GM12878 (cell line): ENCODE measurements at regions not wholly inside any gene's neighbourhood (a gene's known extent, or its start where the extent isn't known, plus 50 kb on each side); places are given as distances from the start of the nearest gene placed in this dataset.
"Not testable (repeated sequence)": the region's sequence is repeated elsewhere in the genome, so short reads cannot be mapped to it uniquely, and the experiment has no call there.

ENCODE experiments used
- ATAC-seq: fragments of 200-7000 bp; cut with Tn5 transposase; 3 replicates; pipeline ENCODE4 v1.9.1; 2020; ENCODE audit warnings: mild to moderate bottlenecking, moderate library complexity
- BruUV-seq: library from RNA; stranded (reverse); fragments of 400-500 nt; replicated peaks from 2 replicates; lab custom pipeline; 2021; lab: Mats Ljungman, UMichigan
- CTCF ChIA-PET: fragments of 300-600 bp; sonication (Branson Sonifier 250); formaldehyde crosslinking; extraction: SDS; loops from one replicate; lab custom pipeline; 2021; ENCODE audit warnings: inconsistent platforms; lab: Yijun Ruan, JAX
- POLR2A ChIA-PET: fragments of 350-600 bp; formaldehyde crosslinking; extraction: SDS; loops from one replicate; lab custom pipeline; 2021; ENCODE audit warnings: inconsistent platforms; lab: Charles Lee
- RAD21 ChIA-PET: fragments of 300-600 bp; sonication (Branson Sonifier 250); formaldehyde crosslinking; loops from one replicate; lab custom pipeline; 2023; ENCODE audit warnings: antibody characterized with exemption; ENCODE audit not compliant: unreplicated experiment; lab: Charles Lee
- SMC1A ChIA-PET: fragments of 300-600 bp; sonication (Branson Sonifier 250); formaldehyde crosslinking; loops from one replicate; lab custom pipeline; 2023; ENCODE audit not compliant: unreplicated experiment, uncharacterized antibody; lab: Charles Lee
- DNase-seq: peaks from one replicate; pipeline ENCODE4 v3.0.0-alpha.2; 2011; ENCODE audit warnings: low read depth, low spot score
- FAIRE-seq: peaks from 3 replicates; lab custom pipeline; 2011; peaks lifted over from hg19 to GRCh38; lab: Jason Lieb, UNC
- H2AFZ ChIP-seq: 2 replicates; pipeline ENCODE4 v1.6.0; 2011; ENCODE audit warnings: low read depth, low read length, control low read depth; ENCODE audit not compliant: control insufficient read depth
- H3K27ac ChIP-seq: 2 replicates; pipeline ENCODE4 v1.5.1; 2011; ENCODE audit warnings: control low read depth; ENCODE audit not compliant: control insufficient read depth, insufficient read depth
- H3K27me3 ChIP-seq, 2 experiments: replicated peaks in 1 of 2; 2 replicates each; pipeline versions ENCODE4 v1.6.0 to v1.6.1; 2011; ENCODE audit warnings: low read length in 1 of 2; ENCODE audit not compliant: control insufficient read depth in 2 of 2, insufficient read depth in 2 of 2
- H3K36me3 ChIP-seq, 2 experiments: 2 replicates each; pipeline ENCODE4 v1.5.1; 2011; ENCODE audit warnings: low read length in 1 of 2; ENCODE audit not compliant: control insufficient read depth in 2 of 2, insufficient read depth in 2 of 2
- H3K4me1 ChIP-seq: 2 replicates; pipeline ENCODE4 v1.6.1; 2011; ENCODE audit warnings: mild to moderate bottlenecking, low read length, moderate library complexity, mixed read lengths; ENCODE audit not compliant: control insufficient read depth, insufficient read depth
- H3K4me2 ChIP-seq: 2 replicates; pipeline ENCODE4 v1.6.0; 2011; ENCODE audit warnings: control low read depth; ENCODE audit not compliant: control insufficient read depth, insufficient read depth
- H3K4me3 ChIP-seq: fragments of 200-600 bp; sonication (generic); 2 replicates; pipeline ENCODE4 v1.5.1; 2016
- H3K79me2 ChIP-seq: 2 replicates; pipeline ENCODE4 v1.6.0; 2011; ENCODE audit warnings: low read length; ENCODE audit not compliant: control insufficient read depth, insufficient read depth
- H3K9ac ChIP-seq: 2 replicates; pipeline ENCODE4 v1.8.0; 2011; ENCODE audit warnings: low read length, control low read depth, mixed read lengths; ENCODE audit not compliant: control insufficient read depth, insufficient read depth
- H3K9me3 ChIP-seq: replicated peaks from 3 replicates; pipeline ENCODE4 v1.5.1; 2011; ENCODE audit warnings: mild to moderate bottlenecking, low read length; ENCODE audit not compliant: control insufficient read depth, insufficient read depth
- H4K20me1 ChIP-seq: 2 replicates; pipeline ENCODE4 v1.6.0; 2011; ENCODE audit not compliant: control insufficient read depth, insufficient read depth
- ATF3 ChIP-seq: IDR thresholded peaks from 2 replicates; pipeline ENCODE4 v1.6.1; 2011; ENCODE audit warnings: low read depth, mild to moderate bottlenecking, low read length, moderate library complexity, borderline replicate concordance; ENCODE audit errors: extremely low read depth
- WGBS: methylation state at CpG from one replicate; pipeline ENCODE4 v1.1.6; 2016; ENCODE audit warnings: low lambda C conversion rate; ENCODE audit not compliant: insufficient replicate concordance, insufficient coverage; ENCODE audit errors: missing lambda C conversion rate; 5-methylcytosine and 5-hydroxymethylcytosine counted together
- in situ Hi-C: fragments of 300-500 bp; cut with MboI; formaldehyde crosslinking; loops from 9 replicates; pipeline ENCODE4 v1.14.3; 2018; ENCODE audit warnings: mixed read lengths
- intact Hi-C: fragments of 100-400 bp; cut with micrococcal nuclease; formaldehyde crosslinking; loops from one replicate; pipeline ENCODE4 v1.14.2; 2022; ENCODE audit not compliant: unreplicated experiment

- no peak for TF ChIP-seq ATF3
Measured at GRCh38 chr2:37773371-37774130, 102.1 kb upstream of the CDC42EP3 start (continued).

- H3K9ac ChIP-seq, SMC1A ChIA-PET, H3K4me3 ChIP-seq, H3K4me2 ChIP-seq, H4K20me1 ChIP-seq, intact Hi-C loops, H2AFZ ChIP-seq, POLR2A ChIA-PET, FAIRE-seq, in situ Hi-C loops, H3K27me3 ChIP-seq, ATAC-seq, H3K79me2 ChIP-seq, H3K27ac ChIP-seq, H3K4me1 ChIP-seq, H3K36me3 ChIP-seq, RAD21 ChIA-PET, H3K9me3 ChIP-seq, BruUV-seq, DNase-seq, CTCF ChIA-PET: not testable (repeated sequence)
- 54% methylated on average over 6 of the region's 6 CpGs for WGBS
Measured at GRCh38 chr2:37774171-37774944, 102.9 kb upstream of the CDC42EP3 start.
